Ascending aorta (tissue), 2 donors: ENCODE measurements at regions not wholly inside any gene's neighbourhood (a gene's known extent, or its start where the extent isn't known, plus 50 kb on each side); places are given as distances from the start of the nearest gene placed in this dataset.

Experiments
- DNase-seq, 2 donors: peaks; one replicate each; pipeline ENCODE4 v3.0.0-alpha.2; 2019; ENCODE audit warnings: low spot score in 2 of 2
- H3K27ac ChIP-seq, 2 donors: fragments of 200-600 bp; sonication (generic); one replicate each; pipeline ENCODE4 v1.5.1; 2016 to 2017; ENCODE audit warnings: mild to moderate bottlenecking in 1 of 2
- H3K27me3 ChIP-seq: fragments of 200-600 bp; sonication (generic); one replicate; pipeline ENCODE4 v1.5.1; 2017
- H3K36me3 ChIP-seq, 2 donors: fragments of 200-600 bp; sonication (generic); one replicate each; pipeline ENCODE4 v1.5.1; 2016
- H3K4me1 ChIP-seq, 2 donors: fragments of 200-600 bp; sonication (generic); one replicate each; pipeline ENCODE4 v1.5.1; 2016 to 2017; ENCODE audit warnings: mild to moderate bottlenecking in 1 of 2
- H3K4me3 ChIP-seq, 2 donors: fragments of 200-600 bp; sonication (generic); one replicate each; pipeline ENCODE4 v1.5.1; 2016 to 2017; ENCODE audit warnings: mild to moderate bottlenecking in 1 of 2
- H3K9me3 ChIP-seq, 2 donors: fragments of 200-600 bp; sonication (generic); one replicate each; pipeline ENCODE4 v1.5.1; 2016
- intact Hi-C: fragments of 100-400 bp; cut with DNase I; formaldehyde crosslinking; loops from one replicate; pipeline ENCODE4 v1.15.1; 2023
- TF ChIP-seq, protein P1 (sequence below), 3 experiments: fragments of 200-600 bp in 2 of 3; fragments of 450-650 bp in 1 of 3; sonication (generic) in 2 of 3; IDR thresholded peaks; one replicate each; pipeline ENCODE4 v1.5.1; 2016 to 2019; ENCODE audit warnings: antibody characterized with exemption in 3 of 3, mild to moderate bottlenecking in 1 of 3, moderate library complexity in 1 of 3

DNA sequence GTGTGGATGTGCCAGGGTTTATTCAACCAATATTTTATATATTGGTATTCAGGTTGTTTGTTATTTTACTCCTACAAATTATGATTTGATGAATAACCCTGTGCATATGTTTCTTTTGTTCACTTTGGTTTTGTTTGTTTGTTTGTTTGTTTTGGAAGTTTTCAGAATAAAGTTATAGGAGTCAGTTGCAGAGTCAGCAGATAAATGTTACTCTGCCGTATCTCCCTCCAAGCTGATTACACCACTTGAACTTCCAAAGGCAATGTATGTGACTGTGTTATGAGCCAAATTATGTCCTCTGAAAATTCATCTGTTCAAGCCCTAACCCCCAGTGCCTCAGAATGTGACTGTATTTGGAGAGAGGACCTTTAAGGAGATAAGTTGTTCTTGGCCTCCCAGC, 497.5 kb downstream of the TNS1 start:
- no peak overlapping the region for H3K4me3 ChIP-seq
- no peaks in the 10 kb centered on the region for H3K4me1 ChIP-seq
- TF ChIP-seq, protein P1, sequence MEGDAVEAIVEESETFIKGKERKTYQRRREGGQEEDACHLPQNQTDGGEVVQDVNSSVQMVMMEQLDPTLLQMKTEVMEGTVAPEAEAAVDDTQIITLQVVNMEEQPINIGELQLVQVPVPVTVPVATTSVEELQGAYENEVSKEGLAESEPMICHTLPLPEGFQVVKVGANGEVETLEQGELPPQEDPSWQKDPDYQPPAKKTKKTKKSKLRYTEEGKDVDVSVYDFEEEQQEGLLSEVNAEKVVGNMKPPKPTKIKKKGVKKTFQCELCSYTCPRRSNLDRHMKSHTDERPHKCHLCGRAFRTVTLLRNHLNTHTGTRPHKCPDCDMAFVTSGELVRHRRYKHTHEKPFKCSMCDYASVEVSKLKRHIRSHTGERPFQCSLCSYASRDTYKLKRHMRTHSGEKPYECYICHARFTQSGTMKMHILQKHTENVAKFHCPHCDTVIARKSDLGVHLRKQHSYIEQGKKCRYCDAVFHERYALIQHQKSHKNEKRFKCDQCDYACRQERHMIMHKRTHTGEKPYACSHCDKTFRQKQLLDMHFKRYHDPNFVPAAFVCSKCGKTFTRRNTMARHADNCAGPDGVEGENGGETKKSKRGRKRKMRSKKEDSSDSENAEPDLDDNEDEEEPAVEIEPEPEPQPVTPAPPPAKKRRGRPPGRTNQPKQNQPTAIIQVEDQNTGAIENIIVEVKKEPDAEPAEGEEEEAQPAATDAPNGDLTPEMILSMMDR (IDR thresholded peaks at IDR 0.05), result no peak
- H3K9me3 ChIP-seq, result no peaks in the 10 kb centered on the region
- no peaks in the 10 kb centered on the region for H3K27me3 ChIP-seq
- intact Hi-C loops, result loop anchor here (5.0 kb wide), 2 partner anchors 143 to 228 kb away; no protein-coding TSS in a partner anchor
- H3K27ac ChIP-seq, result no peak overlapping the region
- H3K36me3 ChIP-seq, result no peaks in the 10 kb centered on the region
- DNase-seq, result no peak

DNA sequence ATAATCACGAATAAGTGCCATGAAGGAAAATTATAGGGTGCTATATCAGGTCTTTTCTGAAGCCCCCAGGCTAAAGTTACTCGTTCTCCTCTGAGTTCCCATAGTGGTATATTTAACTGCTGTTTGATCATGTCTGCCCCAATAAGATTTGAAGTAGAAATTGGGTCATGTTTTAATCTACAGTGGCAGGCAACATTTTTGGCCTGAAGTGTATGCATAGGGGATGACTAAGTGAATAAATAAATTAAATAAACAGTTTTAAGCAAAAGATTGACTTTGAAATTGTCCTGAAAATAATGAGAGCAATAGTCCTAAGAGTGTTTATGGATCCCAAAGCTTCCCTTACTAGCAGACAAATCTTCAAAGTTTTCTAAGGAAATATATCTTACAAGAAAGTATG, 500.9 kb downstream of the TNS1 start:
- TF ChIP-seq, protein P1 (IDR thresholded peaks at IDR 0.05), result no peak
- H3K27me3 ChIP-seq, result no peaks in the 10 kb centered on the region
- H3K36me3 ChIP-seq, result no peaks in the 10 kb centered on the region
- no peaks in the 10 kb centered on the region for H3K9me3 ChIP-seq
- no peak overlapping the region for H3K4me3 ChIP-seq
- H3K4me1 ChIP-seq, result no peaks in the 10 kb centered on the region
- no peak for DNase-seq
- no peak overlapping the region for H3K27ac ChIP-seq
- intact Hi-C loops, result no loop called here

DNA sequence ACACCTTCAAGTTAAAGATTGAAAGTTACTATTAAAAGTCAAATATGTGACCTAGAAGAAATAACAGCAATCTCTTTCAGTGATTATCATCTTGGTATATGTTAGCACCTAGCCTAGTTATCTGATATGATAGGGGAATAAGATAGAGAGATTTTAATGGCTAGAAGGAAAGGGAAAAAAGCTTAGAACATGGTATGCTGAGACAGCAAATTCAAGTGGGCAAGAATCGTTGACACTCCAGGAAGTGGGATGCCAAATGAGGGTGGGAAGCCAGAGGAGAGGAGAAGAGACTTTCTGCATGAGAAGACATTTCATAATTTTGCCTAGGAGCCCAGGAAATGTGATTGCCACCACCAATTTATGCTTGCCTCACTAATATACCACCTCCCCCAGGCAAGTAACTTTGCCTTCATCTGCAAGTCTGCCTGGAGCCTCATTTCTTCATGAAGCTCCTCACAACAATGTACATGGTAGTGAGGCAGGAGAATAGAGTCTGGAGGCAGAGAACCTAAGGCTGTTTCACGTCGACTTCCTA, 504.9 kb downstream of the TNS1 start:
- H3K27ac ChIP-seq, result no peak overlapping the region
- DNase-seq, result no peak
- no peaks in the 10 kb centered on the region for H3K9me3 ChIP-seq
- H3K36me3 ChIP-seq, result no peaks in the 10 kb centered on the region
- intact Hi-C loops, result no loop called here
- no peaks in the 10 kb centered on the region for H3K4me1 ChIP-seq
- no peak overlapping the region for H3K4me3 ChIP-seq
- TF ChIP-seq, protein P1 (IDR thresholded peaks at IDR 0.05), result no peak
- no peaks in the 10 kb centered on the region for H3K27me3 ChIP-seq

DNA sequence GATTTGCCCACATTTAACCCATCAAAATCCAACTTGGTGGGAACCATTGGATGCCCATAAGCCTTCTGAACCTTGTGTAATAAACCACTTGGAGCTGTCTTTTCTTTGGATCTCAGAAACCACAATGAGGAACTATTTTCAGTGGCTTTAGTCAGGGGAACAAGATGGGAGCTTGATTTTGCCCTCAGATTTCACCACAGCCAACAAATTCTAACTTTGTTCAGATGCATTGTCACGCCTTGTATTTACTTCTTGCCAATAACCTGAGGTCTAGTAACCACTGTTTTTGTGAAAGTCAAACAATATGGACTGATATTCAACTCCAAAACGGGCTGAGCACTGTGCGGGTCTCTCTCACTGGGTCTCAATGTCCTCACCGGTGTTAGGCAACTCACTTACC, 508.2 kb downstream of the TNS1 start:
- Histone ChIP-seq H3K4me3 (no peak overlapping the region), H3K36me3 (no peaks in the 10 kb centered on the region), H3K9me3 (no peaks in the 10 kb centered on the region), H3K4me1 (no peaks in the 10 kb centered on the region), H3K27ac (no peak overlapping the region), H3K27me3 (no peaks in the 10 kb centered on the region)
- TF ChIP-seq, protein P1 (IDR thresholded peaks at IDR 0.05), result no peak
- intact Hi-C loops, result no loop called here
- no peak for DNase-seq

DNA sequence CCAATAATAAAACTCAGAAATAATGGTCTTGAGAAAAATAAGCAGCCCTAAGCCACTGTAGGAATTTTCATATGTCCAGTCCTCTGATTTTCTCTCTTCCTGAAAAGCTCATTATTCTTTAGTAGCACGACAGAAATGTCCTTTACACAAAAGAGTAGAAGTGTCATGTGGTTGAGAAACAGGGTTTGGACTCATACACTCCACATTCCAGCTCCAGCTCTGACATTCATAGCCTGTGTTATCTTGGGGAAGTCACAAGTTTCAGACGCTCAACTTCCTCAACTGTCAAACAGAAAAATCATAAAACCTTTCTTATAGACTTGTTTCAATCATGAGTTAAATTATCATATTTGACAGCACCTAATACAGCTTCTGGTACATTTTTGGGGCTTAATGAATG, 511.5 kb downstream of the TNS1 start:
- TF ChIP-seq, protein P1 (IDR thresholded peaks at IDR 0.05), result no peak
- Histone ChIP-seq H3K27ac (no peak overlapping the region), H3K4me3 (no peak overlapping the region), H3K36me3 (no peaks in the 10 kb centered on the region), H3K9me3 (no peaks in the 10 kb centered on the region), H3K27me3 (no peaks in the 10 kb centered on the region), H3K4me1 (no peaks in the 10 kb centered on the region)
- DNase-seq, result no peak
- intact Hi-C loops, result no loop called here
